ENCODE measurements at regions not wholly inside any gene's neighbourhood (a gene's known extent, or its start where the extent isn't known, plus 50 kb on each side); places are given as distances from the start of the nearest gene placed in this dataset.
"Not testable (repeated sequence)": the region's sequence is repeated elsewhere in the genome, so short reads cannot be mapped to it uniquely, and the experiment has no call there.

DNA sequence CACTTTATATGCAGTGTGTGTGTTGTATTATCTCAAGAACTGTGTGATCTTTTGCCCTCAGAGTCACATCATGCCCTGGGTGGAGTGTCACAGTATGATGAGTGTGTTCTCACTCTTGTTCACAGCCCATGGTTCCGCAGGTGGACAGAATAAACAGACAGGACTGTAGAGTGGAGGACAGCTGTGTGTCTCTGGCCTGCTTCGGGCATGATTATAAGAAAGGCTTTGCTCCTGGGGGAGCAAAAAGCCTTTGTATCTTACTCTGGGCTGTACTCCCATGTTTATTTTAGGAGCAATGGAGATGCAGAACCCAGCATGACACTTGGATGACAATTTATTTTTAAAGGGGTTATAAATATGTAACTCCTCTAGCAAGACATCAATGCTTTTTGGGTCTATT is 371.7 kb upstream of the MEX3C start:
- DNase-seq (ENCODE audit: low read depth in 4 of 4, low spot score in 2 of 4), result no peak

DNA sequence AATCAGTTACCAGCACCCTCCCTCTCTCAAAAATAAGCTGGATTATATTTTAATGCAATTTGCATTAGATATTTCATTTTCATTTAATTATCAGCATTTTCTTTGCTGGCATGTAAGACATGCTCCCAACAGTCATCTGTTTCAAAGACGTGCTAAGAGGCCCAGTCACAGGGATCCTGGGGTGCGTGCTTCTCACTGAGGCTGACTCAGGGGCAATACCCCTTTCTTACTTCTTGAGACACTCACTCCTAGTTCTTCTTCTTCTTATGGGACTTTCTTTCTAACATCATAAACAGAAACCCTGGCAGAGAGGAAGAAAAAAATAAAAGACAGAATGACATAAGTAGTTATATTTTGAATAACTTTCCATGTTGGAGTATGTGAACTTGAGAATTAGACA is 372.1 kb upstream of the MEX3C start:
- no peak for DNase-seq (ENCODE audit: low read depth in 4 of 4, low spot score in 2 of 4)

DNA sequence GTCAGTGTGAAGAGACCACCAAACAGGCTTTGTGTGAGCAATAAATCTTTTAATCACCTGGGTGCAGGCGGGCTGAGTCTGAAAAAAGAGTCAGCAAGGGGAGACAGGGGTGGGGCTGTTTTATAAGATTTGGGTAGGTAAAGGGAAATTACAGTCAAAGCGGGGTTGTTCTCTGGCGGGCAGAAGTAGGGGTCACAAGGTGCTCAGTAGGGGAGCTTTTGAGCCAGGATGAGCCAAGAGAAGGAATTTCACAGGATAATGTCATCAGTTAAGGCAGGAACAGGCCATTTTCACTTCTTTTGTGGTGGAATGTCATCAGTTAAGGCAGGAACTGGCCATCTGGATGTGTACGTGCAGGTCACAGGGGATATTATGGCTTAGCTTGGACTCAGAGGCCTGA is 372.6 kb upstream of the MEX3C start:
- not testable (repeated sequence) for DNase-seq (ENCODE audit: low read depth in 4 of 4, low spot score in 2 of 4)

GRCh38 chr18:51573886-51574285 is 376.4 kb upstream of the MEX3C start:
- not testable (repeated sequence) for DNase-seq (ENCODE audit: low read depth in 4 of 4, low spot score in 2 of 4)

- DNase-seq (ENCODE audit: low read depth in 4 of 4, low spot score in 2 of 4), result no peak
Observed at GRCh38 chr18:51575171-51575570, 377.7 kb upstream of the MEX3C start.

DNA sequence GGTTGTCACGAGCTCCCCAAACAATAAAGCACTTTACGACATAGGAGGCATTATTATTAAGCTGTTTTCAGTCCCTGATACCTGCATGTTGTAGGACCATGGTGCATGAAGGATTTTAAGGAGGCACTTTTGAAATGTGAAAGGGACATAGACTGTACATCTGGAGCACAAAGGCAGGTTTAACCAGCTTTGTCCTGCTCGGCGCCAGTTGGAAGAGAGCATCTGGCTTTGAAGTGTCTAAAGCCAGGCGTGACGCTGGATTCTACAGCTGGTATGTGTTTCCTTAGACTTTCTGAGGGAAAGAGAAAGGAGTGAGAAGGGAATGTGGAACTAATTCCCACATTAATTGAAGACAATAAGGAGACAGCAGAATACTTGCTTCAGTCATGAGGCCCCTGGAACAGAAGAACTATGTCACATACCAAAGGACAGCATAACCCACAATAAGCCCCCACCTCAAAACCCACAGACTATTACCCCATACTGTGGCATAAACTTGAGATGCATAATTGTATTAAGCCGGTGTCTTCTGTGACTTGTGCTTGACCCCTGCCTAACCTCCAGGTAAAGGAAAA is 381.0 kb upstream of the MEX3C start:
- DNase-seq (ENCODE audit: low read depth in 4 of 4, low spot score in 2 of 4), result no peak

DNA sequence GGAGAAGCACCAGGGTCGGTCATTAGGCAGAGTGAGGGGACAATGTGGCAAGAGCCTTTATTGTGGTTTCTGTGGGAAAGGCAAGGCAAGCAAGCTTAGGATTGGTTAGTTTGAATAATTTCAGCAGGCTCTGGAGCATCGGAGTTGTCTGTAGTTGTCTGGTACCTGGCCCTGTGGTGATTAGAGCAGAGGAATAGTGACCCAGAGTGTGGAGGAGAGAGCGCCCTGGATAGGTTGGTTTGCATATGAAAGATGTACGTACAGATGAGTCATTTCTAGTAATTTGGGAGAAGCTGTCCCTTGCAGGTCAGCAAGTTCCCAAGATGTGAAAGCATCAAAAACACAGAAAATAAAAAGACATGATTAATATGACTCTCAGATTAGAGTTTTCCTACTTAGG is 383.1 kb upstream of the MEX3C start:
- no peak for DNase-seq (ENCODE audit: low read depth in 4 of 4, low spot score in 2 of 4)

DNA sequence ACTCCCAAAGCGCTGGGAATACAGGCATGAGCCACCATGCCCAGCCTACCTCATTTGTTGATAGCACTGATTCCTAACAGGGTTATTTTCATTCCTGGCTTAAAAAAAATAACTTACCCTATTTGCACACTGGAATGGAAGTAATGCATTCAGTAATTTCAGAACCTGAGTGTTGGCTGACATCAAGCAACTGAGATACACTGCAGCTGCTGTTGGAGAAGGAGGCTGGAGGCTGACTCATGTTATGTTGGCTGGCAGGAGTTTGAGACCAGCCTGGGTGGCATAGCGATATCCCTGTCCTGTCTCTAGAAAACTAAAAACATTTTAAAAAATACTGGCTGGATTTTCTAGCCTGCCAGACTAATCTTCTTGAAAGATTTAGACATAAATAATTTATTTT is 385.1 kb upstream of the MEX3C start:
- DNase-seq (ENCODE audit: low read depth in 4 of 4, low spot score in 2 of 4), result no peak

DNA sequence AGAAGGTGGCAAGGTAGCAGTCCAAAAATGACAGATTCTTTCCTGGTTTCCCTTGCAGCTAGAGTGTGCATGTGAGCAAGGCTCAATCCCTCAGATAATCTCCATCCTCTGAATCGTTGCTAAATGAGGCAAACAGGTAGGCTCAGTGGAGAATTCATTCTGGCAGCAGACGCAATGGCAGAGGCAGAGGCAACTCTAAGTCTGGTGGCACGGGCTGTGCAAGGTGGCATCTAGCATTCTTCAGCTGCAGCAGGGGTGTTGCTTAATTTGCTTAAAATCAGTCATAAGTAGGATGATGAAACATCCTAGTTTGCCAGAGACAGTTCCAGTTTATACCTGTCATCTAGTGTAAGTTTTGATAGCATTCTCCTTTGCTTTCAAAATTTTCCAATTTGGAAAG is 391.1 kb upstream of the MEX3C start:
- DNase-seq (ENCODE audit: low read depth in 4 of 4, low spot score in 2 of 4), result no peak

GRCh38 chr18:51593931-51594330 is 396.4 kb upstream of the MEX3C start:
- DNase-seq (ENCODE audit: low read depth in 4 of 4, low spot score in 2 of 4), result no peak

DNA sequence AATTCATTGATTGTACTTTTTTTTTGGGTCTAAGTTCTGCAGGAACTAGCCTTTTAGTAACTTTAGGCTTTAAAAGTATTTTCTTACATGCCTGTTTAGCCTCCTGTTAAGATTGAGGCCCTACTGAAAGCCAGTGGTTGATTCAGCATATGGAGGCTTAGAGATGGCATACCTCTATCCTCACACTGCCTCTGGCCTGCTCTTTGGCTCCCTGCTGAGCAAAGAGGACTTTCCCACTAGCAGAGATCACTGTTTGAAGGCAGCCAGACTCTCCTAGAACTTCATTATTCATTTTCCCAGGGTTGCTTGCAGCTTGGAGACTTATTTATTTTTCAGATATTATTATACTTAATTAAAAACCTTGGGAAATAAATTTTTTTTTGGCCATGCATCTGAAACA is 405.6 kb upstream of the MEX3C start:
- DNase-seq (ENCODE audit: low read depth in 4 of 4, low spot score in 2 of 4), result no peak

DNA sequence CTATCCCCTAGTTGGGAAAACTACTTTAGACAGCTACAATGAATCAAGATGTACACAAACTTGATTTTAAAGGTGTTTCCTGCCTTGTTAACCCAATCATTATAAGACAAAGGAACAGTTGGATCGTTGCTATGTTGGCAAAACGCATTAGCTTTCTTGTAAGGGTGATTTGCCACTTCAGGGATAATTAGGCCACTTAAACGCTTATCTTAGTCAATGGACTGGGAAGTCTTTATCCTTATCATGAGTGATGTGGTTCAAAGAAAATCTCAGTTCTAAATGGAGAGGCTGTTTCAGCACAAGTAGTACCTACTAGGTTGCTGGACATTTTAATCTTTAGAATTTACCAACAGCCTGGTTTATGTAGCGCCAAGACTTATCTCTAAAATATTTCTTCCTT is 406.1 kb upstream of the MEX3C start:
- DNase-seq (ENCODE audit: low read depth in 4 of 4, low spot score in 2 of 4), result no peak

- DNase-seq (ENCODE audit: low read depth in 4 of 4, low spot score in 2 of 4), result no peak
Observed at GRCh38 chr18:51610481-51610880, 413.0 kb upstream of the MEX3C start.

GRCh38 chr18:51611326-51611725 is 413.8 kb upstream of the MEX3C start:
- DNase-seq (ENCODE audit: low read depth in 4 of 4, low spot score in 2 of 4), result no peak

DNA sequence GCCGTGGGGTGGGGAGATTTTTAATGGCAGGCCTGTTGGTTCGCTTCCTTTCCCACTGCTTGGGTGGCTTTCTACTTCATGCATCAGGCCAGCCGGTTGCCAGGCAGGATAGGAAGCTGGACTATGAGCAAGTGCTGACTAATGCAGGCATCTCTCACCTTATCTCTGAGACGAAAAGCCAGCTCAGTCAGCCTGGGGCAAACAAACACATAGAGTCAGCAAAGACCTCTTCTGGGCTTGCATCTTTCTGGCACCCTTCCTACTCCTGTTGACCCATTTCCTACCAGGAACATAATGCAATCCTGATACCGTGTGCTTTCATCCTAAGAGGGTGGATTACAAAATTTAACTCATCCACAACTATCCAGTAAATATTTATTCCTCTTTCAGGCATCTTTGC is 416.6 kb upstream of the MEX3C start:
- no peak for DNase-seq (ENCODE audit: low read depth in 4 of 4, low spot score in 2 of 4)

- no peak for DNase-seq (ENCODE audit: low read depth in 4 of 4, low spot score in 2 of 4)
Observed at GRCh38 chr18:51614967-51615571, 417.6 kb upstream of the MEX3C start.

- no peak for DNase-seq (ENCODE audit: low read depth in 4 of 4, low spot score in 2 of 4)
Observed at GRCh38 chr18:51617167-51617566, 419.7 kb upstream of the MEX3C start.

GRCh38 chr18:51617572-51618260 is 420.2 kb upstream of the MEX3C start:
- DNase-seq (ENCODE audit: low read depth in 4 of 4, low spot score in 2 of 4), result no peak

DNA sequence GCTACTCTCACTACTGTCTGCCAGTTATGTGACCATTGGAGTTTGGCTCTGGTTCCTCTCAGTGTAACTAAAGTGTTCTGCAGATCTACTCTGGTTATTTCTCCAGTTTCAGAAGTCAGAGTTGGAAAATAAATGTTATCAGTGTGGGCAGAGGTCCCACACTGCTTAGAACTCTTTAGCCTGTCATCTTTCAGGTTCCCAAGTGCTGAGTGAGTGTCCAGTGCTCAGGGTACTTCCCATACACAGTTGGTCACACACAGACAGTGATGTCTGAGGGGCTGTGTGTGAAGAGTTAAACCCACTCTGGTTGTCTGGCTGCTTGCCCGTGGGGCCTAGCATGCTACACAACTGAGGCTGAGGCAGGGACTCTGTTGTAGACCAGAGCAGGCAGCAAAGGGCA is 421.8 kb upstream of the MEX3C start:
- DNase-seq (ENCODE audit: low read depth in 4 of 4, low spot score in 2 of 4), result no peak

- DNase-seq (ENCODE audit: low read depth in 4 of 4, low spot score in 2 of 4), result peak in 3 of 4 donors; percentile 46 to 82 (median 51)
Observed at GRCh38 chr18:51621113-51621863, 423.8 kb upstream of the MEX3C start.

- DNase-seq (ENCODE audit: low read depth in 4 of 4, low spot score in 2 of 4), result no peak
Observed at GRCh38 chr18:51621864-51622160, 424.3 kb upstream of the MEX3C start.

DNA sequence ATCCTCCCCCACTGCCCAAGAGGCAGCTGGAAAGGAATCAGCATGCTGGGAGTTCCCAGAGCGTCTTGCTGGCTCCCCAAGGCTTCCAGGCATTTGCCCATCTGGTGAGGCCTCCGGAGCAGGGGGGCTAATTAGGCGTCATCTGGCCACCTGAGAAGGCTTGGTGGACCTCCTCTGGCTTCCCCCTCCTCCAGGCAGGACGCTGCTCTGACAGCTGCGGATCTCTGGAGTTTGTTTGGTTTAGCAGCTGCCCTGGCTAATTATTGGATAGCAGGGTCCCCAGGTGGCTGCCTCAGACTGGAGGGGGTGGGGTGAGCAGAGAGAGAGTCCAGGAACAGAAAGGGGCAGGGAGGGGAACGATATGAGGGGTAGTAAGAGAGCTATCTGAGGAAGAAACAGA is 425.2 kb upstream of the MEX3C start:
- no peak for DNase-seq (ENCODE audit: low read depth in 4 of 4, low spot score in 2 of 4)
